ENCODE measurements at regions not wholly inside any gene's neighbourhood (a gene's known extent, or its start where the extent isn't known, plus 50 kb on each side); places are given as distances from the start of the nearest gene placed in this dataset.
"Not testable (repeated sequence)": the region's sequence is repeated elsewhere in the genome, so short reads cannot be mapped to it uniquely, and the experiment has no call there.

- no peak for TF ChIP-seq POLR2AphosphoS5 (IDR thresholded peaks at IDR 0.05)
- TF ChIP-seq POLR2A (IDR thresholded peaks at IDR 0.05), result no peak
- TF ChIP-seq CTCF (IDR thresholded peaks at IDR 0.05 in 8 of 11, conservative IDR thresholded peaks at IDR 0.05 in 3 of 11), result no peak
- peaks cover 0 to 52% (median 33%) of the 10 kb centered on the region in 8 donors for H3K9me3 ChIP-seq
- H3K4me1 ChIP-seq, result no peaks in the 10 kb centered on the region
- H3K4me3 ChIP-seq, result no peak overlapping the region
- H3K27ac ChIP-seq, result no peak overlapping the region
- H3K36me3 ChIP-seq, result no peaks in the 10 kb centered on the region
- intact Hi-C loops (cut with DNase I; ENCODE audit: low total_unique reads), result no loop called here
- 75 to 94% (median 86%) methylated on average over 3 of the region's 3 CpGs for WGBS, 5 donors
- DNase-seq, result no peak
- no peaks in the 10 kb centered on the region for H3K27me3 ChIP-seq (replicated peaks in 1 of 7)
Observed at GRCh38 chr19:13681509-13681908, 82.8 kb upstream of the MRI1 start.

- H3K27ac ChIP-seq; H3K27me3 ChIP-seq (replicated peaks in 1 of 7); H3K4me1 ChIP-seq; H3K36me3 ChIP-seq; DNase-seq; H3K4me3 ChIP-seq; intact Hi-C loops (cut with DNase I; ENCODE audit: low total_unique reads): not testable (repeated sequence)
- 90 to 96% (median 91%) methylated on average over 7 of the region's 7 CpGs for WGBS, 5 donors
- H3K9me3 ChIP-seq, result peaks cover 0 to 52% (median 34%) of the 10 kb centered on the region in 8 donors
Observed at GRCh38 chr19:13680708-13681360, 83.5 kb upstream of the MRI1 start.

GRCh38 chr19:13676967-13677366, 87.4 kb upstream of the MRI1 start:
- DNase-seq; intact Hi-C loops (cut with DNase I; ENCODE audit: low total_unique reads): not testable (repeated sequence)
- 87 to 93% (median 89%) methylated on average over 5 of the region's 5 CpGs for WGBS, 5 donors

GRCh38 chr19:13672480-13673175, 91.7 kb upstream of the MRI1 start:
- H3K4me3 ChIP-seq; intact Hi-C loops (cut with DNase I; ENCODE audit: low total_unique reads); H3K27ac ChIP-seq; H3K4me1 ChIP-seq; H3K27me3 ChIP-seq (replicated peaks in 1 of 7); H3K36me3 ChIP-seq; DNase-seq: not testable (repeated sequence)
- peaks cover 0 to 27% (median 14%) of the 10 kb centered on the region in 8 donors for H3K9me3 ChIP-seq
- 86 to 97% (median 96%) methylated on average over 7 of the region's 7 CpGs for WGBS, 5 donors

More at GRCh38 chr19:13676967-13677366, 87.4 kb upstream of the MRI1 start:
- peaks cover 0 to 62% (median 46%) of the 10 kb centered on the region in 8 donors for H3K9me3 ChIP-seq
- H3K4me1 ChIP-seq; H3K36me3 ChIP-seq; H3K27me3 ChIP-seq (replicated peaks in 1 of 7); H3K4me3 ChIP-seq; H3K27ac ChIP-seq: not testable (repeated sequence)

- no peak for DNase-seq
- peaks cover 0 to 18% (median 14%) of the 10 kb centered on the region in 8 donors for H3K9me3 ChIP-seq
- H3K27me3 ChIP-seq (replicated peaks in 1 of 7), result peaks cover 0 to 6% (median 0%) of the 10 kb centered on the region in 7 donors
- WGBS, 5 donors, result 68 to 80% (median 77%) methylated on average over 4 of the region's 4 CpGs
- H3K4me3 ChIP-seq, result no peak overlapping the region
- H3K36me3 ChIP-seq, result no peaks in the 10 kb centered on the region
- TF ChIP-seq CTCF (IDR thresholded peaks at IDR 0.05 in 8 of 11, conservative IDR thresholded peaks at IDR 0.05 in 3 of 11) (no peak), POLR2AphosphoS5 (IDR thresholded peaks at IDR 0.05) (no peak), POLR2A (IDR thresholded peaks at IDR 0.05) (no peak)
- intact Hi-C loops (cut with DNase I; ENCODE audit: low total_unique reads), result no loop called here
- H3K4me1 ChIP-seq, result no peaks in the 10 kb centered on the region
- H3K27ac ChIP-seq, result no peak overlapping the region
Observed at GRCh38 chr19:13670846-13671245, 93.5 kb upstream of the MRI1 start.
